Astrocyte of the spinal cord (primary cell): ENCODE measurements at regions not wholly inside any gene's neighbourhood (a gene's known extent, or its start where the extent isn't known, plus 50 kb on each side); places are given as distances from the start of the nearest gene placed in this dataset.

Experiments used
- DNase-seq: peaks from one replicate; pipeline ENCODE4 v3.0.0; 2011; ENCODE audit warnings: low read depth, low spot score
- H3K4me3 ChIP-seq: 2 replicates; pipeline ENCODE4 v1.5.1; 2011; ENCODE audit warnings: low read depth, mild to moderate bottlenecking, low read length, moderate library complexity
- in situ Hi-C: cut with HindIII; loops from 2 replicates; pipeline ENCODE4 v1.10.0; 2017; ENCODE audit warnings: low sequenced_read_pairs
- TF ChIP-seq, protein P1 (sequence below): IDR thresholded peaks from 2 replicates; pipeline ENCODE4 v1.5.1; 2012; ENCODE audit warnings: low read depth, mild to moderate bottlenecking, low read length, inconsistent platforms

DNA sequence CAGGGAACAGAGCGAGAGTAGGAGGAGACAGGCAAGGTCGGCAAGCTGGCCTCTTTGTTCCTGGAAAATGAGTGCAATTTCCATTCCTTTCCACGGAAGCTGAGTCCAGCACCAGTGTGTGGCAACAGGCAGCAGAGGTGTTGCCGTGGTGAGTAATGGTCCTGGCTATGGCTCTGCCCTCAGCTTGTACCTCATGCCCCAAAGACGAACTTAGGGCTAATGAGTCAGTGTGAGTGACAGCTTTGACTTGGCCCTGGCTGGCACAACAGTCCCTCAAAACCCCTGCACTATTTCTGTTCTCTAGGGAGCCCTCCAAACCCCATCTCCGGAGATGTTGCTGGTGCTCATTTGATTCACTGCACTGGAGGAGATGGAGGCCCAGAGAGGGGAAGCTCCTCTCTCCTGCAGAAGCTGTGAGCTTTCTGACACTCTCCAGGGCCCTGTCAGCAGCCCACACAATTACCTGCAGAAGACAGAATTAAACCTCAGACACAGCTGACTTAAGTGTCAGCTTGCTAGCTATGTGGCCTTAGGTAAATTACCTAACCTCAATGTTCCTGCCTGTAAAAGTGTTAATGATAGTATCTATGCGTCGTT is 129.9 kb downstream of the TMEM132E start:
- no peak overlapping the region for H3K4me3 ChIP-seq
- in situ Hi-C loops, result no loop called here
- no peak for DNase-seq
- TF ChIP-seq, protein P1, sequence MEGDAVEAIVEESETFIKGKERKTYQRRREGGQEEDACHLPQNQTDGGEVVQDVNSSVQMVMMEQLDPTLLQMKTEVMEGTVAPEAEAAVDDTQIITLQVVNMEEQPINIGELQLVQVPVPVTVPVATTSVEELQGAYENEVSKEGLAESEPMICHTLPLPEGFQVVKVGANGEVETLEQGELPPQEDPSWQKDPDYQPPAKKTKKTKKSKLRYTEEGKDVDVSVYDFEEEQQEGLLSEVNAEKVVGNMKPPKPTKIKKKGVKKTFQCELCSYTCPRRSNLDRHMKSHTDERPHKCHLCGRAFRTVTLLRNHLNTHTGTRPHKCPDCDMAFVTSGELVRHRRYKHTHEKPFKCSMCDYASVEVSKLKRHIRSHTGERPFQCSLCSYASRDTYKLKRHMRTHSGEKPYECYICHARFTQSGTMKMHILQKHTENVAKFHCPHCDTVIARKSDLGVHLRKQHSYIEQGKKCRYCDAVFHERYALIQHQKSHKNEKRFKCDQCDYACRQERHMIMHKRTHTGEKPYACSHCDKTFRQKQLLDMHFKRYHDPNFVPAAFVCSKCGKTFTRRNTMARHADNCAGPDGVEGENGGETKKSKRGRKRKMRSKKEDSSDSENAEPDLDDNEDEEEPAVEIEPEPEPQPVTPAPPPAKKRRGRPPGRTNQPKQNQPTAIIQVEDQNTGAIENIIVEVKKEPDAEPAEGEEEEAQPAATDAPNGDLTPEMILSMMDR, result no peak

DNA sequence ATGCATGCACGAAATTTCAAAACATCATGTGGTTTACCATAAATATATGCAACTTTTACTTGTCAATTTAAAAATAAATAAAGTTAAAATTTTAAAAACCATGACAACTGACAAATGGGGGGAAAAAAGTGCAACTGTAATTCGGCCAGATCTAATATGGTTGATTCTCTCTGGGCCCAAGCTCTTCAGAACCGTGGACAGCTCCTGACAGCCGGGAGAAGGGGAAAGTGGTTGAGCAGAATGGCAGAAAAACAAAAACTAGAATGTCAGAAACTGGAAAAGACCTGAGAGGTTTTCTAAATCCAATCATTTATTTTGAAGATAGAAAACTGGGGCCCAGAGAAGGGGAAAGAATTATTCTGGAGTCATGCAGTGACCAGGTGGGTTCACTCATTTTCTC is 126.6 kb downstream of the TMEM132E start:
- no peak overlapping the region for H3K4me3 ChIP-seq
- TF ChIP-seq, protein P1, result no peak
- in situ Hi-C loops, result no loop called here
- peak; percentile 1 for DNase-seq

DNA sequence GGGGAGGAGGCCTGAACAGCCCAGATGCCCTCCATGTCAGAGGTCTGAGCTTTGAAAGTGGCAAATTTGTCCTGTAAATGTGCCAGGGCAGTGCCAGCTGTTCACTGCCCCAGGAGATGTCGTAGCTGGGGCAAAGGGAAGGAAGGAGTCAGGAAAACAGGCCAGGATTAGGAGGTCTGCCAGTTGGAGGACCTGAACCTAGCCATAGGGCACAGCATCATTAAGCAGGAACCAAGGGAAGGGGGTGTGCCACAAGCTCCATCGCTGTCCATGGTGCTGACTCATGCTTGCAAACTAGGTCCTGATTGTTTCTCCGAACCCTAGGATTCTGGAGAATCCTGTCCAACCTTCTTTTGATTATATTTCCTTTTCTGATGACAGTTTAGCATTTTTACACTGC is 124.2 kb downstream of the TMEM132E start:
- TF ChIP-seq, protein P1, result no peak
- DNase-seq, result no peak
- no peak overlapping the region for H3K4me3 ChIP-seq
- in situ Hi-C loops, result no loop called here

DNA sequence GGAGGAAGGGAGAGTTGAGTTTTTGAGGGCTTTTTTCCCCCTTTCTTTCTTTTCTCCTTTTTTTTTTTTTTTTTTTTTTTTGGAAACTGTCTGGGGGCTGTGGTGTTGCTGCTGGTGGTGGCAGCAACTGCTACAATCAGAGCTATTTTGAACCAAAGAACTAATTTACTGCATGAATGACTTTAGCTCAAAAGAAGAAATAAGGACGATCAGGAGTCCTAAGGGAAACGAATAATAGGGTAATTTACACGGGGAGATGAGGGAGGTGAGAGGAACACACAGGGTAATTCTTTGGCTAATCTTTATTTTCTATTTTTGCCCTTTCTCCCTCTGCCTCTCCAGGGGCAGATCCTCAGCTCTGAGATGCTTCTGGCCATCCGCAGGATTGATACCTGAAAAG is 119.8 kb downstream of the TMEM132E start:
- in situ Hi-C loops, result no loop called here
- no peak overlapping the region for H3K4me3 ChIP-seq
- TF ChIP-seq, protein P1, result no peak
- DNase-seq, result no peak

DNA sequence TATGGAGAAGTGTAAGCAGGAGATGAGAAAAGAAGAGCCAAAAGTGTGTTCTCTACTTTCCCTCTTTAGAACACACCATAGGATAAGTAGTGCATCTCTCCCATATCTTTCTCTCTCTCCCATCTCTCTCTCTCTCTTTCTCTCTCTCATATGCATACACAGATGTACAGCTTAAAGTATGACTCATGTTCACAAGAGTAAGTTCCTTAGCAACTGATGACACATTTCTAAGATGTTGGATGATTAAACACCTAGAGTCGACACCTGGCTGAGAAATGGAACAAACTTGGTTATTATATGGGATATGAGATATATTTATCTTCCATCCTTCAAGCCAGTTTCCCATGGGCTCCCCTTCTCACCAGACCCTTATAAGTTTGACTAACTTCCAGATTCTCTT is 113.5 kb downstream of the TMEM132E start:
- TF ChIP-seq, protein P1, result no peak
- in situ Hi-C loops, result no loop called here
- no peak overlapping the region for H3K4me3 ChIP-seq
- no peak for DNase-seq
